CD4-positive, alpha-beta T cell treated with Interleukin-4 for 4 hours (primary cell): ENCODE measurements at regions not wholly inside any gene's neighbourhood (a gene's known extent, or its start where the extent isn't known, plus 50 kb on each side); places are given as distances from the start of the nearest gene placed in this dataset.
"Not testable (repeated sequence)": the region's sequence is repeated elsewhere in the genome, so short reads cannot be mapped to it uniquely, and the experiment has no call there.

ENCODE experiments used
- DNase-seq: peaks from one replicate; pipeline ENCODE4 v3.0.0-alpha.2; 2020

DNA sequence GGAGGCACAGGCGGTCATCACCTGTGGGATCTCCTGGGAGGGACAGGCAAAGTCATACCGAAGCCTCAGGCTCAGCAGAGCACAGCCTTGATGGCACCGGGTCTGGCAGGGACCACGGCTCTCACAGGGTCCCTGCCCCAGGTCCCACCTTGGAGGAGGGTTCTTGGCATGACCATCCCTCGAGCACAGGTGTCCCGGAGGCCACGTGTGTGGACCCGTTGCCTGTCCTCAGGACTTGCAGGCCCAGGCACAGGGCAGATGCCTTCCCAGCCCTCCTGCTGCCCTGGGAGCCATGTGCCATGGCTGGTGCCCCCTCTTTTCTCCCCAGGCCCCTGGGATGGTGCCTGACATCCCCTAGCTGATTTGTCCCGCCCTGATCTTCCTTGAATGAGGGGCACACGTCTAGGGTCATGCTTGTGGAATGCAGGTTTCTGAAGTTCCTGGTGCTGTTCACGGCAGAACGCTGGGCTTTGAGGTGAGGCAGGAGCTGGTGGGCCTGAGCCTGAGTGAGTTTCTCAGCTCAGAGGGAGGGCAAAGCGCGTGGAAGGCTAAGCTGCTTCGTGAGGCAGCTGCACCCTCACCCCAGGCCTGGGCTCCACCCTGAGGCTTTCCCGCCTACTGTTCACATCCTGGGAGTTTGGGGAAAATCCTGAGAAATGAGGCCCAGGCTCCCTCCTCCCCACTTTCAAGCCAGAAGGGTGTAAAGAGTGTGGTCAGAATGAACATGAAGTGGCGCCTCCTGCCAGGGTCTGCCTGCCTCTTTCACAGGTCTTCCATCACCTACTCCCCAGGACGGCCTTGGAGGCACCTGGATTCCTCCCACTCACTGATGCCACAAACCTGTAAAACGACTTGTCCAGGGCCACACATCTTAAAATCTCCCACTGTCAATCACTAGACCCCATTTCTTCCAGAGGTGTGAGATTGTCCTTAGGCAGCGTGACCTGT is 325.8 kb upstream of the B3GAT1 start:
- DNase-seq = no peak

DNA sequence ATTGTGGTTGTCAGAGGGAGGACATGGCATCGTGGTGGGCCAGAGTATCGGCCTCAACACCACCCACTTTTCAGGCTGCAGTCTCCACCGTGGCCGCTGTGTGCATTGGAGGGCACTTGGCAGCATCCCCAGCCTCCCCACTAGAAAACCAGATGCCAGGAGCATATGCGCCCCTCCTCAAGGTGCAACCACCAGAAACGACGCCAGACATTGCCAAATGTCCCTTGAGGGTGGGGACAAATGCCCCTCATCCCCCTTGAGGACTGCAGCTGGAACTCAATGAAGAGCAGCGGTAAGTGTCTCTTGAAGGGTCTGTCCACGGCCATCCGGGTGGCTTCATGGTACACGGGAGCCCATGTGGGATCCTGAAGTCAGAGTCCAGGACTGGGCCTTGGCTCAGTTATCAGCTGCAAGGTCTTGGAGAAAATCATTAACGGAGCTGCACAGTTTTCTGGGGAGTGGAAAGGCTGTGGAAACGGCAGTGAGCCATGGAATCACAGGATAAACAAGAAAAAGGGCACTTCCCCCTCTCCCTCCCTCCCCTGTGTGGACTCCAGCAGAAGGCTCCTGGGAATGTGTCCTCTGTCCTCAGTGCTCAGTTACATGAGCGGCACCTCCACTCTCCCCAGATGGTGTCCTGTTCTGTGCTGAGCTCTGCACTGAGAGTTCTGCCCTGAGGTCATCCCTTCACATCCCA is 324.4 kb upstream of the B3GAT1 start:
- no peak for DNase-seq

DNA sequence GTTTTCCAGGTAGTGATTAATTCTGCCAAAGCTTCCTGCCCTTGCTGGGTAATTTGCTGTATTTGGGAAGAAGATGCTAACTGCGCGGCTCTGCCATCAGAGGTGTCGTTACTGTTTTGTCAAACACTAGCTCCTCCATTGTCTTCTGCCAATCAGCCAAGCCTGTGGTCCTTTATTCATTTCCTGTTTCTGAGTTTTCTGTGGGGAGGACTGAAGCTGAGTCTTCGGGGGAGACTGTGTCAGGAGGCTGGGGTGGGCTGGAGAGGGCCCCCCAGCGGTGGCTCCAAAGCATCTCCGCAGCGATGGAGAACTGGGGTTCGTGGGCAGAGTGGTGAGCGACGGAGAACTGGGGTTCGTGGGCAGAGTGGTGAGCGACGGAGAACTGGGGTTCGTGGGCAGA is 322.9 kb upstream of the B3GAT1 start:
- no peak for DNase-seq

DNA sequence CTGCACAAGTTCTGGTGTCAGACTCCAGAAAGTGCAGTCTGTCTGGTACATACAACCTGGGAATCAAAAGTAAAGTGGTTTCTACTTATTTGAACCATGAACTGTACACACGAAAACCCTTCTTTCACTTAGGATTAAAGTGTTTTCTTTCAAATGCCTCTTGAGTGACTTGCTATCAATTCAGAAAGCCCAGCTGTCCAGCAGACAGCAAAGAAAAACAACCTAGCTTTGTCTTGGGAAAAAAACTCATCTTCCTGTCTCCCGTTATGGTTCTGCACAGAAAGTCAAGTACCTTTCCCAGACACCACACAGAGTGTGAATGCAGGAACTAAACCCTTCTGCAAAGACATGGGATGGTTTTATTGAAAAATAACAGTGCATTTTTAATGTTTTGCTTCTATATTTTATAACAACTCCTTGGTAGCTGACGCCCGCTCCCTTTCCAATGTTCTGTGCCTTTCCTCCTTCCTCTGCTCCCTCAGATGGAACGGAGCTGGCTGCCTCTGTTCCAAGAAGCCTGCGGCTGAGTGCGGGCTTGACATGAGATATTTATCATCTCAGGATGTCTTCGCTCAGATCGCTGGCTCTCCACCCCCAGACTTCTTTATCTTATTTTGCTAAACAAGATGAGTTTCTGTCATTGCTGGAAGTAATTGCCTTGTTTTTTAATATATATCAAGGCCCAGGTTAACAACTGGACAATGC is 322.3 kb upstream of the B3GAT1 start:
- DNase-seq = no peak

DNA sequence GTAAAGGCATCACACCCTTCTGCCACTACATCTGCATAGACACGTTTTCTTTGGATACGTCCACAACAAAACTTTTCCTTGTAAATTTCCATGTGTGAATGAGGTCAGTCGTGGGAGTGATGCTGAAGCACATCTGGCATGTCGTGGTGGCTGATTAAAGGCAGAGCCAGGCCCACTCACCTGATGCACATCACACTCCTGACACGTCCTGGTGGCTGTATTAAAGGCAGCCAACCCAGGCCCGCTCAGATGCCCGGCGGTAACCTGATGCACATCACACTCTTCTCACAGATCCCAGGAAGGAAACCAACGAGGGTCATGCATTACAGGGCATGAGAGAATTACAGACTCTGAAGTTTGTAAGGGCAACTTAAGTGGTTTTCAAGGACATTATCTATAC is 321.6 kb upstream of the B3GAT1 start:
- no peak for DNase-seq

DNA sequence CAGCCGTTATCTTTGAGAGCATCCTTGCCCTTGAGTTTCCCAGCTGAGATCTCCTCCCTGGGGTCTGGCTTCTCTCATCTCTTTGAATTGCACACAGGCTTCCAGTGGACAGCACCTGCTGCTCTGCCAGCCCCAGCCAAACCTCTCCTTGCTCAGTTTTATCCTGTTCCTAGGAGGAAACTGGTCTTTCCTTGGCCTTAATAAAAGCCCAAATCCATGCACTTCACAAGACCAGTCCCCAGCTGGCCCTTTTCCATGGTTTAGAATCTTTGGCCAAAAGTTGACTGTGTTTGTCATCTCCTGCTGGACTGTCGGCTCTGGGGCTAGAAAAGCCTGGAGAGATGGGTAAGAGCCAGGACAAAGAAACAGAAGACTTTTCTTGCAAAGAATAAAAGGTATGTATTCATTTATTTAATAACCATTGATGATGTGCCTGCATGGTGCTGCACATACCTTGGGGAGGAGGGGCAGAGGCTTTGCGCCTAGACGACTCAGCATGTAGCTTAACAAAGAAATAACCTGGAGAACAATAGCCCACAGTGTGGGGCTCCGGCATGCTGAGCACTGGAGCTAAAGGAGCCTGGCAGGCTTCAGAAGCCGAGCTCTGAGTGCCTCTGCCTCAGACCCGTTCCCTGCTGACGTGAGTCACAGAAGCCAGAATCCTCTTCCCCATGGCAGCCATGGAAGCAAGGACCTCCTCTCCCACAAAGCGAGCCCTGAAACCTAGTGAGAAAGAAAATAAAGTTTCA is 319.3 kb upstream of the B3GAT1 start:
- no peak for DNase-seq

GRCh38 chr11:134730561-134731212 is 318.6 kb upstream of the B3GAT1 start:
- no peak for DNase-seq

- DNase-seq = no peak
Measured at GRCh38 chr11:134730101-134730500, 318.1 kb upstream of the B3GAT1 start.

DNA sequence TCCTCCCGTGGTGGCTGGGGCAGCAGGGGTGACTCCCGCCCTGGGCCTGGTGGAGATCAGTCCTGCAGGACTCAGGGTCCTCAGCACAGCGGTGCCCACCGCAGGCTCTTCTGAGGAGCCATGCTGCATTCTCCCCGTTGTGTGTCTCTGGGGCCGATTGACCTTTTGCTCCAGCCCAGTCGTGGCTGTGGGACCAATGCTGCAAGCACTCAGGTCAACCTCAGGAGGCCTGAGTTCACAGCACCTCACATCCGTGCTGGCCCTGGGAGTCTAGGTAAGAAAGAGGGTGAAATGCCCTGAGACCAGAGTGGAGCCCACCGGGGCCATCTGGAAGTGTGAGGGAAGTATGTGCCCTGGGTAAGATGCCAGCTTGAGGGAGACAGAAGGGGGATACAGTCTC is 316.1 kb upstream of the B3GAT1 start:
- no peak for DNase-seq

DNA sequence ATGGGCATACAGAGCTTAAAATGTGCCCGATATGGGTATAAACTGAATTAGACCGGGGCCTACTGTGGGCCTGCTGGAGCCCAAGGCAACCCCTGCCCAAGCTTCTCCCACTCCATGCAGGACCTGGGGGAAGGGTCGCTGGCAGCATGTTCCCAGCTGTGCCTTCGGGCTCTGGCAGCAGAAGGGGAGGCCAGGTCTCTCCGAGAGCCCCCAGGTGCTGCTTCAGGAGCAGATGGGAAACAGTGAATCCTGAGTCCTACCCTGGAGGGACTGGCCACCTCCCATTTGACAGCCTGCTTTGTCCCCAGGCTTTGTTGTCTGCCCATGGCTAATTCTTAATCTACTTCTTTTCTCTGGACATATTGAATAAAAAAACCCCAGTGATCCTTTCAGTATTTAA is 315.6 kb upstream of the B3GAT1 start:
- no peak for DNase-seq

GRCh38 chr11:134727204-134727603 is 315.2 kb upstream of the B3GAT1 start:
- DNase-seq = no peak

GRCh38 chr11:134725716-134726639 is 313.9 kb upstream of the B3GAT1 start:
- DNase-seq = no peak

GRCh38 chr11:134725211-134725610 is 313.2 kb upstream of the B3GAT1 start:
- no peak for DNase-seq

- no peak for DNase-seq
Measured at GRCh38 chr11:134724779-134725140, 312.7 kb upstream of the B3GAT1 start.

DNA sequence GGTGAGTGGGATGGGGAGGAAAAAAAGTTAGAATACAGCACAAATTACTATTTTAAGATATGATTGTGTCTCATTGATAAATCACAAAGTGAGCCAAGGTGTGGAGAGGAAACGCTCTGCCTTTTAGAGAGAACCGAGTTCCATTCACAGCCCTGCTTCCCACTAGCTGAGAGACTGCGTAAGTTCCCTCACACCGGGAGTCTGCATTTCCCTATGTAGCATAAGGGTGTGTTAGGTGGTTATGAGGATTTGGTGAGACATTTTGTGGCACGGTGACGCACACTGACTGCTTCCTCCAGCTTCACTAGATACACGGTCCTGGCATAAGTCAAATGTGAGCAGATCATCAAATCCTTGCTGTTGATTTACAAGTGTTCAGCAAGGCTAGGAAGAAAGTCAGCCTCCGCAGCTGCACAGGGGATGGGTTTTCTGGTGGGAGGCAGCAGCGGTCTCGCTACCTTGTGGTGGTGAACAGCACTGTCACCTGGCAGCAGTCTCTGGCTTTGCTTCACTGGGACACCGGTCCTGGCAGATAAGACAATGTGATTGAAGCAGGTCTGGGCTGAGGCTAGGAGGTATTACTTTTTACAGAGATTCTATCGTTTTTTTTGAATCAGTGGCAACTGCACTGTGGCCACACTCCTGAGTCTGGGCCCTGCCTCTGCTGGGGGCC is 312.2 kb upstream of the B3GAT1 start:
- DNase-seq = no peak

GRCh38 chr11:134720691-134721070 is 308.6 kb upstream of the B3GAT1 start:
- DNase-seq = not testable (repeated sequence)

- not testable (repeated sequence) for DNase-seq
Measured at GRCh38 chr11:134719940-134720690, 308.1 kb upstream of the B3GAT1 start.

GRCh38 chr11:134719397-134719796 is 307.4 kb upstream of the B3GAT1 start:
- DNase-seq = no peak

DNA sequence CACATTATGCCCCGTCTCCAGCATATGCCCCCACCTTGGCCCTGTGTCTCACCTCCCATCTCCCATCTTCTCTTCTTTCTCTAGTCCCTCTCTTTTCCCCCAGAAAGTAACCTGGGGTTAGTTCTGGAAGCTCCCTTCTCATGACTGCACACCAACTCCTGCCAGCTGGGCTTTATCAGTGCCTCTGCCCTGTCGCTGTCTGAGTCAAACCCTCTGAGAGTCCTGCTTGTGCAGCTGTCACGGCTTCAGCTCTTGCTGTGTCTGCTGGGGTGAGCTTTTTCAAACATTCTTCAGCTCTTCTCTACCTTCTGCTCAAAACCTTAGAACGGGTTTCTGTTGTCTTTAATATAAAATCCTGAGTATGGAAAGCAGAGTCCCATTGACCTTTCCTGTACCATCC is 304.5 kb upstream of the B3GAT1 start:
- no peak for DNase-seq
